Fibroblast of lung (primary cell): ENCODE measurements at regions not wholly inside any gene's neighbourhood (a gene's known extent, or its start where the extent isn't known, plus 50 kb on each side); places are given as distances from the start of the nearest gene placed in this dataset.

Source experiments
- DNase-seq, 2 donors: peaks; one replicate each; pipeline versions ENCODE4 v3.0.0 to v3.0.0-alpha.2; 2010; ENCODE audit warnings: low read depth in 2 of 2
- H2AFZ ChIP-seq: 2 replicates; pipeline ENCODE4 v1.5.1; 2012; ENCODE audit warnings: low read length, control low read depth, inconsistent platforms
- H3K27ac ChIP-seq: 2 replicates; pipeline ENCODE4 v1.5.1; 2011; ENCODE audit warnings: low read length, control low read depth; ENCODE audit not compliant: insufficient read depth
- H3K27me3 ChIP-seq: 2 replicates; pipeline ENCODE4 v1.5.1; 2011; ENCODE audit warnings: mild to moderate bottlenecking, low read length; ENCODE audit not compliant: control insufficient read depth, insufficient read depth
- H3K36me3 ChIP-seq: 2 replicates; pipeline ENCODE4 v1.5.1; 2011; ENCODE audit warnings: low read length; ENCODE audit not compliant: control insufficient read depth, insufficient read depth
- H3K4me1 ChIP-seq: 2 replicates; pipeline ENCODE4 v1.5.1; 2011; ENCODE audit warnings: low read length; ENCODE audit not compliant: control insufficient read depth, insufficient read depth; ENCODE audit errors: extremely low read depth
- H3K4me2 ChIP-seq: 2 replicates; pipeline ENCODE4 v1.5.1; 2011; ENCODE audit warnings: low read length, control low read depth; ENCODE audit not compliant: insufficient read depth; ENCODE audit errors: extremely low read depth
- H3K4me3 ChIP-seq, 4 experiments: fragments of 200-600 bp in 1 of 4; sonication (generic) in 1 of 4; replicated peaks in 1 of 4; 2 replicates each; pipeline ENCODE4 v1.5.1; 2011 to 2016; ENCODE audit warnings: low read length in 4 of 4, low read depth in 3 of 4, mild to moderate bottlenecking in 3 of 4, control low read depth in 2 of 4, inconsistent platforms in 1 of 4, mixed read lengths in 1 of 4; ENCODE audit not compliant: insufficient read depth in 1 of 4; ENCODE audit errors: control extremely low read depth in 1 of 4
- H3K79me2 ChIP-seq: 2 replicates; pipeline ENCODE4 v1.5.1; 2012; ENCODE audit warnings: mild to moderate bottlenecking, low read length, inconsistent platforms; ENCODE audit not compliant: control insufficient read depth, insufficient read depth
- H3K9ac ChIP-seq: 2 replicates; pipeline ENCODE4 v1.5.1; 2011; ENCODE audit warnings: mild to moderate bottlenecking, low read length, control low read depth; ENCODE audit not compliant: insufficient read depth
- H3K9me3 ChIP-seq: 2 replicates; pipeline ENCODE4 v1.5.1; 2012; ENCODE audit warnings: low read depth, low read length; ENCODE audit not compliant: control insufficient read depth, insufficient read depth
- H4K20me1 ChIP-seq: 2 replicates; pipeline ENCODE4 v1.5.1; 2011; ENCODE audit warnings: low read length; ENCODE audit not compliant: control insufficient read depth, insufficient read depth; ENCODE audit errors: extremely low read depth
- EZH2 ChIP-seq: IDR thresholded peaks from 2 replicates; pipeline ENCODE4 v1.5.1; 2012; ENCODE audit warnings: low read length, control low read depth, mild to moderate bottlenecking; ENCODE audit errors: missing control alignments
- TF ChIP-seq, protein P1 (sequence below), 2 donors: IDR thresholded peaks in 1 of 2; conservative IDR thresholded peaks in 1 of 2; 1 replicate in 1 of 2; 2 replicates in 1 of 2; pipeline ENCODE4 v1.5.1; 2011 to 2012; ENCODE audit warnings: low read length in 2 of 2, control low read depth in 1 of 2, inconsistent platforms in 1 of 2, low read depth in 1 of 2, mild to moderate bottlenecking in 1 of 2

GRCh38 chr3:152031321-152031720 is 157.9 kb downstream of the SUCNR1 start:
- Histone ChIP-seq H3K27me3 (no peaks in the 10 kb centered on the region), H3K9me3 (no peaks in the 10 kb centered on the region), H4K20me1 (no peaks in the 10 kb centered on the region), H2AFZ (no peak overlapping the region), H3K9ac (no peak overlapping the region), H3K4me2 (no peak overlapping the region), H3K4me1 (peaks cover 2% of the 10 kb centered on the region), H3K27ac (no peak overlapping the region), H3K79me2 (no peaks in the 10 kb centered on the region), H3K36me3 (no peaks in the 10 kb centered on the region), H3K4me3 (no peak overlapping the region)
- TF ChIP-seq EZH2, result no peak
- no peak for DNase-seq

- Histone ChIP-seq H3K27ac (no peak overlapping the region), H3K4me1 (no peaks in the 10 kb centered on the region), H3K9me3 (no peaks in the 10 kb centered on the region), H3K36me3 (no peaks in the 10 kb centered on the region), H2AFZ (no peak overlapping the region), H3K79me2 (no peaks in the 10 kb centered on the region), H3K27me3 (no peaks in the 10 kb centered on the region), H4K20me1 (no peaks in the 10 kb centered on the region), H3K4me3 (no peak overlapping the region), H3K4me2 (no peak overlapping the region), H3K9ac (no peak overlapping the region)
- DNase-seq, result no peak
- no peak for TF ChIP-seq EZH2
- TF ChIP-seq, protein P1, sequence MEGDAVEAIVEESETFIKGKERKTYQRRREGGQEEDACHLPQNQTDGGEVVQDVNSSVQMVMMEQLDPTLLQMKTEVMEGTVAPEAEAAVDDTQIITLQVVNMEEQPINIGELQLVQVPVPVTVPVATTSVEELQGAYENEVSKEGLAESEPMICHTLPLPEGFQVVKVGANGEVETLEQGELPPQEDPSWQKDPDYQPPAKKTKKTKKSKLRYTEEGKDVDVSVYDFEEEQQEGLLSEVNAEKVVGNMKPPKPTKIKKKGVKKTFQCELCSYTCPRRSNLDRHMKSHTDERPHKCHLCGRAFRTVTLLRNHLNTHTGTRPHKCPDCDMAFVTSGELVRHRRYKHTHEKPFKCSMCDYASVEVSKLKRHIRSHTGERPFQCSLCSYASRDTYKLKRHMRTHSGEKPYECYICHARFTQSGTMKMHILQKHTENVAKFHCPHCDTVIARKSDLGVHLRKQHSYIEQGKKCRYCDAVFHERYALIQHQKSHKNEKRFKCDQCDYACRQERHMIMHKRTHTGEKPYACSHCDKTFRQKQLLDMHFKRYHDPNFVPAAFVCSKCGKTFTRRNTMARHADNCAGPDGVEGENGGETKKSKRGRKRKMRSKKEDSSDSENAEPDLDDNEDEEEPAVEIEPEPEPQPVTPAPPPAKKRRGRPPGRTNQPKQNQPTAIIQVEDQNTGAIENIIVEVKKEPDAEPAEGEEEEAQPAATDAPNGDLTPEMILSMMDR (conservative IDR thresholded peaks at IDR 0.05 in 1 of 2, IDR thresholded peaks at IDR 0.05 in 1 of 2; ENCODE audit: low read depth in 1 of 2, low read length in 2 of 2), result no peak
Measured at GRCh38 chr3:152037297-152037696, 163.9 kb downstream of the SUCNR1 start.

GRCh38 chr3:152037953-152038352 is 164.5 kb downstream of the SUCNR1 start:
- H3K4me3 ChIP-seq, result no peak overlapping the region
- H3K36me3 ChIP-seq, result no peaks in the 10 kb centered on the region
- H3K79me2 ChIP-seq, result no peaks in the 10 kb centered on the region
- H3K9me3 ChIP-seq, result no peaks in the 10 kb centered on the region
- H3K27me3 ChIP-seq, result no peaks in the 10 kb centered on the region
- TF ChIP-seq, protein P1 (conservative IDR thresholded peaks at IDR 0.05 in 1 of 2, IDR thresholded peaks at IDR 0.05 in 1 of 2; ENCODE audit: low read depth in 1 of 2, low read length in 2 of 2), result no peak
- TF ChIP-seq EZH2, result no peak
- no peaks in the 10 kb centered on the region for H4K20me1 ChIP-seq
- H3K27ac ChIP-seq, result no peak overlapping the region
- no peaks in the 10 kb centered on the region for H3K4me1 ChIP-seq
- DNase-seq, result no peak
- H2AFZ ChIP-seq, result no peak overlapping the region
- H3K9ac ChIP-seq, result no peak overlapping the region
- no peak overlapping the region for H3K4me2 ChIP-seq

- no peak for DNase-seq
- H3K79me2 ChIP-seq, result no peaks in the 10 kb centered on the region
- TF ChIP-seq EZH2, result no peak
- TF ChIP-seq, protein P1 (conservative IDR thresholded peaks at IDR 0.05 in 1 of 2, IDR thresholded peaks at IDR 0.05 in 1 of 2; ENCODE audit: low read depth in 1 of 2, low read length in 2 of 2), result no peak
Measured at GRCh38 chr3:152038490-152038889, 165.0 kb downstream of the SUCNR1 start.

More at GRCh38 chr3:152038490-152038889, 165.0 kb downstream of the SUCNR1 start:
- H3K4me2 ChIP-seq, result no peak overlapping the region
- H4K20me1 ChIP-seq, result no peaks in the 10 kb centered on the region
- H2AFZ ChIP-seq, result no peak overlapping the region
- no peak overlapping the region for H3K9ac ChIP-seq
- H3K27ac ChIP-seq, result no peak overlapping the region
- no peak overlapping the region for H3K4me3 ChIP-seq
- no peaks in the 10 kb centered on the region for H3K36me3 ChIP-seq
- no peaks in the 10 kb centered on the region for H3K27me3 ChIP-seq
- H3K9me3 ChIP-seq, result no peaks in the 10 kb centered on the region
- H3K4me1 ChIP-seq, result no peaks in the 10 kb centered on the region
